Skeletal muscle satellite cell (primary cell): ENCODE measurements at regions not wholly inside any gene's neighbourhood (a gene's known extent, or its start where the extent isn't known, plus 50 kb on each side); places are given as distances from the start of the nearest gene placed in this dataset.

Experiments used
- H3K27me3 ChIP-seq: 2 replicates; pipeline ENCODE4 v1.7.0; 2013; ENCODE audit warnings: low read length; ENCODE audit not compliant: control insufficient read depth, insufficient read depth
- H3K36me3 ChIP-seq: 2 replicates; pipeline ENCODE4 v1.7.0; 2013; ENCODE audit warnings: mild to moderate bottlenecking, control low read depth, low read length; ENCODE audit not compliant: insufficient read depth
- H3K4me1 ChIP-seq: 2 replicates; pipeline ENCODE4 v1.7.0; 2013; ENCODE audit warnings: low read length; ENCODE audit not compliant: control insufficient read depth, insufficient read depth
- H3K4me2 ChIP-seq: 2 replicates; pipeline ENCODE4 v1.7.0; 2013; ENCODE audit warnings: mild to moderate bottlenecking, low read length
- H3K4me3 ChIP-seq: 2 replicates; pipeline ENCODE4 v1.7.0; 2013; ENCODE audit warnings: low read length
- H3K9ac ChIP-seq: 2 replicates; pipeline ENCODE4 v1.7.0; 2013; ENCODE audit warnings: mild to moderate bottlenecking, low read depth, low read length, moderate library complexity
- H3K9me3 ChIP-seq: replicated peaks from 2 replicates; pipeline ENCODE4 v1.7.0; 2013; ENCODE audit warnings: mild to moderate bottlenecking, control low read depth, low read length

DNA sequence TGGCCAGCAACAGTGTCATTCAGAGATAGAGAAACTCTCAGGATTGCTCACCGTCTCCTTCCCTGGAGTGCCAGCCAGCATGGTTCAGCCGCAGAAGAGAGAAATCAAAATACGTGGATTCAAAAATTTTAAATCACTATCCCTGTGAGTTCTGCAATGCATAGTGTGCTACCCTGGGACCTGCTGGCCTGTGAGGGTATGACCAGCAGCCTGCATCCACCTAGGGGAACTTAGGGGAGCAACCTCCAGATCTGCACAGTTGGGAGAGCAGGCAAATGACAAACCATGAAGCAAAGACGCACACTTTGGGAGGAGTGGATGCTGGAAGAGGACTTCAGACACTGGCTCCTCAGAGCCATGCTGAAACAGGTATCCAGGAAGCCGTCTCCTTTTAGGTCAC is 639.3 kb downstream of the TNS3 start:
- Histone ChIP-seq H3K9ac (no peak overlapping the region), H3K4me1 (peaks cover under 1% of the 10 kb centered on the region), H3K36me3 (no peaks in the 10 kb centered on the region), H3K9me3 (no peaks in the 10 kb centered on the region), H3K4me3 (no peak overlapping the region), H3K27me3 (no peaks in the 10 kb centered on the region), H3K4me2 (no peak overlapping the region)

DNA sequence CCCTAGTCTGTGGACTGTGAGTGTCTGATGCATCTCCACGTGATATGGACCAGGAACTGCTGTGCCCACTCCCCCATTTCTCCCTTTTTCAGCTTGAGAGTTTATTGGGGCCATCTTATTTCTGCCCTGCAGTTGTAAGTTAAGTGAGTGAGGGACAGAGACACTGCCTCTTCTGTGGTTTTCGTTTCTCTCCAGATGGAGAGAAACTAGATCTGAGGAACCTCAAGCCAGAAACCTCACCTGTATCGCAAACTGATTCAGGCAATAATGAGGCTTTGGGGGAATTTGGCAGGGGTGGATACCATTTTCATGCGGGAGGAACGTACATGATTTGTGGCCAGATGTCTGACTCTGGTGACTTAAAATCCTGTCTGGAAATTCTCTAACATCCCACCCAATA is 641.7 kb downstream of the TNS3 start:
- Histone ChIP-seq H3K4me2 (no peak overlapping the region), H3K27me3 (no peaks in the 10 kb centered on the region), H3K9me3 (no peaks in the 10 kb centered on the region), H3K36me3 (no peaks in the 10 kb centered on the region), H3K9ac (no peak overlapping the region), H3K4me3 (no peak overlapping the region), H3K4me1 (no peaks in the 10 kb centered on the region)

GRCh38 chr7:46939558-46939957 is 642.4 kb downstream of the TNS3 start:
- no peaks in the 10 kb centered on the region for H3K9me3 ChIP-seq
- no peak overlapping the region for H3K4me3 ChIP-seq
- peaks cover under 1% of the 10 kb centered on the region for H3K4me1 ChIP-seq
- no peak overlapping the region for H3K9ac ChIP-seq
- no peaks in the 10 kb centered on the region for H3K27me3 ChIP-seq
- no peaks in the 10 kb centered on the region for H3K36me3 ChIP-seq
- H3K4me2 ChIP-seq, result no peak overlapping the region

DNA sequence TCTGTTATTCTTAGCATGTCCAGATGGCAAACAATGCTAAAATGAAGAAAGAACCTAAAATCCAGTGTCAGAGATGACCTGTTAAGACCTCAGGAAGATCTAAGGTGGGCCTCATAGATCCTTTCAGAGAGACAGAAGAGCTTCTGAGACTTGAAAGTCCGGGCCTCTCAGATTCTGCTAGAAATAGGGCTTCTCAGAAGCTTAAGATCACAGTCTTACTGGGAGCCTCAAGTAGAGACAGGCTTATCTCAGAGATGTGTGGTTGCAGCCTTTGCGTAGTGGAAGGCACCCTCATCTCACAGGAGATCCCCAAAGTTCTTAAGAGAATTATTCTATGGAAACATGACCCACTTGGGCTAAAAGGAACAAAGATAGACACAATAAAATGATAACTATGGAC is 642.8 kb downstream of the TNS3 start:
- H3K4me3 ChIP-seq, result no peak overlapping the region
- H3K36me3 ChIP-seq, result no peaks in the 10 kb centered on the region
- H3K4me2 ChIP-seq, result no peak overlapping the region
- peaks cover 5% of the 10 kb centered on the region for H3K4me1 ChIP-seq
- H3K27me3 ChIP-seq, result no peaks in the 10 kb centered on the region
- H3K9ac ChIP-seq, result no peak overlapping the region
- no peaks in the 10 kb centered on the region for H3K9me3 ChIP-seq

GRCh38 chr7:46937826-46938225 is 644.1 kb downstream of the TNS3 start:
- H3K4me2 ChIP-seq, result no peak overlapping the region
- H3K36me3 ChIP-seq, result no peaks in the 10 kb centered on the region
- no peak overlapping the region for H3K4me3 ChIP-seq
- no peaks in the 10 kb centered on the region for H3K27me3 ChIP-seq
- no peak overlapping the region for H3K9ac ChIP-seq
- H3K4me1 ChIP-seq, result peaks cover 16% of the 10 kb centered on the region
- H3K9me3 ChIP-seq, result no peaks in the 10 kb centered on the region

DNA sequence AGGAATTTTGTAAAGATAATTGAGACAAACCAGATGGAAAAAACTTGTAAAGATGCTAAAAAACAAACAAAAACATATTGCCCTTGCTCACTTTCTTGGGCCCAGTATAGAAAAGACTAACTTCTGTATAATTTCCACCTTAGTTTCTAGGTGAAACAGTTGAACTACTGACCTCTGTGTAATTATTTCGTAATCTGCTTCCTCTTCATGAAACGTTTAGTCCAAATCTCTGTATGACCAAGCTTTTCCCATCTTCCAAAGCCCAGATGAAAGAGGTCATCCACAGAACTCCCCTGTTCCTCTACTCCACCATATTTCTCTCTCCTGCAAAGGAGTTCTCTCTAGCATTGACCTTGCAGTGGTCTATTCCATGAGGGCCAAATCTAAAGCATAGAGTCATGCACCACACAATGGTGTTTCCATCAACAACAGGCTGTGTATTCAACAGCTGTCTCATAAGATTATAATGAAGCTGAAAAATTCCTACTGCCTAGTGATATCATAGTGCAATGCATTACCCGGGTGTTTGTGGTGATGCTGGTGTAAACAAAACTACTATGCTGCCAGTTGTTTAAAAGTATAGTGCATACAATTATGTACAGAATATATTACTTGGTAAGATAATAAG is 647.6 kb downstream of the TNS3 start:
- H3K27me3 ChIP-seq, result no peaks in the 10 kb centered on the region
- H3K9ac ChIP-seq, result no peak overlapping the region
- peaks cover 44% of the 10 kb centered on the region for H3K4me1 ChIP-seq
- no peak overlapping the region for H3K4me2 ChIP-seq
- no peaks in the 10 kb centered on the region for H3K36me3 ChIP-seq
- H3K9me3 ChIP-seq, result no peaks in the 10 kb centered on the region
- H3K4me3 ChIP-seq, result no peak overlapping the region

DNA sequence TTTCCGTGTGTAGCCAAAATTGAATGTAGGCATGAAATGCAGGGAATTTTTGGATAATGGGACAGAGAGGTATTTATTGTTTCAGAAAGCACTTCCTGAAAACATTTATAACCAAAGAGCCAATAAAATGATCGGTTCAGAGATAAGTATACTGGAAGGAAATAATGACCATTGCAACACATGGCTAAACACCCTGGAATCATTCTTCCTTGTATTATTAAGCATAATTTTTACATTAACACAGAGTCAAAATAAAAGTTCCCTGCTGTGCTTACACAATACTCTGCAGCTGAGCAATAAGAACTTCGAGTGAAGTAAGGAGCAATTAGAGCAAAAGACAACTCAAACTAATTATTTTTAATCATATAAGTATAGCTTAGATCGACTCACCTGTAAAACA is 648.3 kb downstream of the TNS3 start:
- no peak overlapping the region for H3K4me3 ChIP-seq
- peak overlapping the region; percentile 55 for H3K9ac ChIP-seq
- H3K9me3 ChIP-seq, result no peaks in the 10 kb centered on the region
- peaks cover 44% of the 10 kb centered on the region for H3K4me1 ChIP-seq
- no peaks in the 10 kb centered on the region for H3K27me3 ChIP-seq
- peak overlapping the region; percentile 58 for H3K4me2 ChIP-seq
- H3K36me3 ChIP-seq, result no peaks in the 10 kb centered on the region

- H3K27me3 ChIP-seq, result no peaks in the 10 kb centered on the region
- peaks cover 44% of the 10 kb centered on the region for H3K4me1 ChIP-seq
- H3K36me3 ChIP-seq, result no peaks in the 10 kb centered on the region
- peak overlapping the region; percentile 58 for H3K4me2 ChIP-seq
- no peaks in the 10 kb centered on the region for H3K9me3 ChIP-seq
- peak overlapping the region; percentile 55 for H3K9ac ChIP-seq
- no peak overlapping the region for H3K4me3 ChIP-seq
These were observed 649.1 kb downstream of the TNS3 start for GRCh38 chr7:46932676-46933424.

- H3K9me3 ChIP-seq, result no peaks in the 10 kb centered on the region
- H3K4me3 ChIP-seq, result no peak overlapping the region
- no peaks in the 10 kb centered on the region for H3K36me3 ChIP-seq
- H3K9ac ChIP-seq, result peak overlapping the region; percentile 55
- H3K4me2 ChIP-seq, result peak overlapping the region; percentile 58
- no peaks in the 10 kb centered on the region for H3K27me3 ChIP-seq
- peaks cover 44% of the 10 kb centered on the region for H3K4me1 ChIP-seq
These were observed 649.6 kb downstream of the TNS3 start for GRCh38 chr7:46932306-46932675.

DNA sequence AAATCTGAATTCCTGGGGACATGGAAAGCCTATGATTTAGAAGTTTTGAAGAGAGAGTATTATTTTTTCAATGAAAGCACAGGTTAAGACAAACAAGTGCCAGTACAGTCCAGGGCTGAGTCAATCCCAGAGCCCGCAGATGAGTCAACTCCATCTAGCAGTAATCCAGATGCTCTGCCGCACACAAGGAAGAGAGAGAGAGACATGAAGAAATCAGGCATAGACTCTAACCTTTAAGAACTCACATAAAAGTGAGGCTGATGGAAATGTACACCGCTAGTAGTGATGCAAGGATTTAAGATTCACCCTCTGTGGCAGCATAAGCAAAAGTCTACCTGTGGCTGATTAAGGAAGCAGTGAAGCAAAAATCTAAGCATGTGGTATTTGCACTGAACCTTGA is 651.5 kb downstream of the TNS3 start:
- H3K27me3 ChIP-seq, result no peaks in the 10 kb centered on the region
- no peaks in the 10 kb centered on the region for H3K36me3 ChIP-seq
- no peaks in the 10 kb centered on the region for H3K9me3 ChIP-seq
- H3K9ac ChIP-seq, result no peak overlapping the region
- H3K4me2 ChIP-seq, result peak overlapping the region; percentile 24
- peaks cover 44% of the 10 kb centered on the region for H3K4me1 ChIP-seq
- no peak overlapping the region for H3K4me3 ChIP-seq

DNA sequence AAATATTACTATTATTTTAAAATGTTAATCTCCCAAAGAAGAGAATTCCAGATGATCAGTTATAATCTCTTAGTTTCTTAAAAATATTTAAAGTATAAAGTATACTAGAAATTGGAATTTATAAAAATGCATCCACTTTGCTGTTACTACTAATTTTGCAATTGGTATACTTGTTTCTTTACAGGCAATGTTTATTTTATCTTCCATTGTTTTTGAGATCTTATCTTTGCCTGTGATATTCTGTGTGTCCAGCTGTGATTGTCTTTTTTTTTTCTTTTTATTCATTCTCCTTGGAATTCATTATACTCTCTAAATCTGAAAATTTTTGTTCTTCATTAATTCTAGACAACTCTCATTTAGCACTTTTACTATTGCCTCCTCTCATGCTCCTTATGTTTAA is 652.6 kb downstream of the TNS3 start:
- Histone ChIP-seq H3K9ac (no peak overlapping the region), H3K4me2 (no peak overlapping the region), H3K36me3 (no peaks in the 10 kb centered on the region), H3K9me3 (no peaks in the 10 kb centered on the region), H3K4me3 (no peak overlapping the region), H3K27me3 (no peaks in the 10 kb centered on the region), H3K4me1 (peaks cover 42% of the 10 kb centered on the region)

GRCh38 chr7:46928719-46929118 is 653.2 kb downstream of the TNS3 start:
- Histone ChIP-seq H3K4me3 (no peak overlapping the region), H3K9me3 (no peaks in the 10 kb centered on the region), H3K27me3 (no peaks in the 10 kb centered on the region), H3K9ac (no peak overlapping the region), H3K36me3 (no peaks in the 10 kb centered on the region), H3K4me1 (peaks cover 37% of the 10 kb centered on the region), H3K4me2 (no peak overlapping the region)
